ENCODE measurements at regions not wholly inside any gene's neighbourhood (a gene's known extent, or its start where the extent isn't known, plus 50 kb on each side); places are given as distances from the start of the nearest gene placed in this dataset.
A peak's percentile ranks its signal among the peaks of the same experiment; 100 is the strongest.

DNA sequence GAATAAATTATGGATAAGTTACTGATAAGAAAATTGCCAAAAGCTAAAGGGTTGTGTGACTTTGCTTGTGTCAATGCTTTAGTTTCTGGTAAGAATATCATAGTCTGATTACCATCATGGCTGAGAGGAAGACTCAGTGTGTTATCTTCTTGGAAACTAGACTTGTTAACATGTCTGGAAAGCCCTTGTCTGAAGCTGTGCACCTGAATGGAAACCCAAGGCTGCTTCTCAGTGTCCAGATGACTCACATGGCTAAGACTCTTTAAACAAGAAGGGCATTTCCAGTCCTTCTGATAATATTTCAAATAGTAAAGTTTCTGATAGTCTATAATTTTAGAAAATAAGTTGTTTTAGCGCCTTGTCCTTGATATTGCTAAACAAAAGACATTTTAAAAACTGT lies 1092.7 kb downstream of the PLA2G4A start:
- DNase-seq = no peak
- no peaks in the 10 kb centered on the region for H3K27me3 Mint-ChIP-seq (ENCODE audit: low read depth, poor library complexity)
- no peak overlapping the region for H3K27ac Mint-ChIP-seq

DNA sequence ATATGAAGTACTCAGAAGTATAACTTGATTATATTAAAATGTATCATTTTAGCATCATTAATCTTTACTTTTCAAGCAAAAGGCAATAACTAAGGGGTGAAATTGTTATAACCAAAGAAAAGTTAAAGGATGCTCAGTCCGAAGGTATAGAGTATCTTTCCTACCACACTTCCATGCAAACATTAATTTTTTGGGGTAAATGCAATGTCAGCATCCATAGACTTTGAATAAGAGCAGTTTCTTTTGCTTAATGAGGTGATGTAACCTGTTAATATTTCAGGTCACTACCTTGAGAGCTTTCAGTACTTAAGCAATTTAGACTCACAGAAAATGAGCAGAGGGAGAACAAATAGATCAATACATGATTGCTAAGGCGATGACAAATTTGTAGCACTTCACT lies 1093.5 kb downstream of the PLA2G4A start:
- no peak overlapping the region for H3K27ac Mint-ChIP-seq
- no peaks in the 10 kb centered on the region for H3K36me3 Mint-ChIP-seq (ENCODE audit: low read depth)
- no peaks in the 10 kb centered on the region for H3K4me1 Mint-ChIP-seq
- H3K27me3 Mint-ChIP-seq (ENCODE audit: low read depth, poor library complexity) = no peaks in the 10 kb centered on the region
- H3K4me3 Mint-ChIP-seq = no peak overlapping the region
- no peak for DNase-seq
- H3K9me3 Mint-ChIP-seq = no peaks in the 10 kb centered on the region
- TF ChIP-seq, protein P1, sequence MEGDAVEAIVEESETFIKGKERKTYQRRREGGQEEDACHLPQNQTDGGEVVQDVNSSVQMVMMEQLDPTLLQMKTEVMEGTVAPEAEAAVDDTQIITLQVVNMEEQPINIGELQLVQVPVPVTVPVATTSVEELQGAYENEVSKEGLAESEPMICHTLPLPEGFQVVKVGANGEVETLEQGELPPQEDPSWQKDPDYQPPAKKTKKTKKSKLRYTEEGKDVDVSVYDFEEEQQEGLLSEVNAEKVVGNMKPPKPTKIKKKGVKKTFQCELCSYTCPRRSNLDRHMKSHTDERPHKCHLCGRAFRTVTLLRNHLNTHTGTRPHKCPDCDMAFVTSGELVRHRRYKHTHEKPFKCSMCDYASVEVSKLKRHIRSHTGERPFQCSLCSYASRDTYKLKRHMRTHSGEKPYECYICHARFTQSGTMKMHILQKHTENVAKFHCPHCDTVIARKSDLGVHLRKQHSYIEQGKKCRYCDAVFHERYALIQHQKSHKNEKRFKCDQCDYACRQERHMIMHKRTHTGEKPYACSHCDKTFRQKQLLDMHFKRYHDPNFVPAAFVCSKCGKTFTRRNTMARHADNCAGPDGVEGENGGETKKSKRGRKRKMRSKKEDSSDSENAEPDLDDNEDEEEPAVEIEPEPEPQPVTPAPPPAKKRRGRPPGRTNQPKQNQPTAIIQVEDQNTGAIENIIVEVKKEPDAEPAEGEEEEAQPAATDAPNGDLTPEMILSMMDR (IDR thresholded peaks at IDR 0.05) = no peak

More for the DNA sequence above, 1092.7 kb downstream of the PLA2G4A start:
- Mint-ChIP-seq H3K36me3 (ENCODE audit: low read depth) (no peaks in the 10 kb centered on the region), H3K9me3 (no peaks in the 10 kb centered on the region), H3K4me1 (no peaks in the 10 kb centered on the region), H3K4me3 (no peak overlapping the region)
- TF ChIP-seq, protein P1 (IDR thresholded peaks at IDR 0.05) = no peak

DNA sequence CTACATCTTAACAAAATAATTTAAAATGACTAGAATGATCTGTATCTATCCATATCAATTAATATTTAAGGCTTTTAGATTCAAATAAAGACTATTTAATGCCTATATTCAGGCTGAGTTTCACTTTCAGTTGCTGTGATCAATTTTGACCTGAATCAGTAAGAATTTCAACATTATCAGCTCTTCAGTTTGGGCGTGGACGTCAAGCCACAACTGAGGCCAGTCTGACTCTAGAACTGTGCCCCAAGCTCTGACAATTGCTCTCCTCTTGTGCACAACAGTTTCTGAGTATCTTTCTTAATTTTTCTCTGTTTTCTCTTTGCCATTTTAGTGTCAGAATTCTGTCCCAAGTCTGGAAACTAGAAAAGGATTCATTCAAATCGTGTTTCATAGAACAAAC lies 1095.5 kb downstream of the PLA2G4A start:
- Mint-ChIP-seq H3K27ac (no peak overlapping the region), H3K27me3 (ENCODE audit: low read depth, poor library complexity) (no peaks in the 10 kb centered on the region), H3K4me3 (no peak overlapping the region), H3K36me3 (ENCODE audit: low read depth) (no peaks in the 10 kb centered on the region), H3K4me1 (no peaks in the 10 kb centered on the region), H3K9me3 (no peaks in the 10 kb centered on the region)
- TF ChIP-seq, protein P1 (IDR thresholded peaks at IDR 0.05) = no peak
- DNase-seq = no peak

DNA sequence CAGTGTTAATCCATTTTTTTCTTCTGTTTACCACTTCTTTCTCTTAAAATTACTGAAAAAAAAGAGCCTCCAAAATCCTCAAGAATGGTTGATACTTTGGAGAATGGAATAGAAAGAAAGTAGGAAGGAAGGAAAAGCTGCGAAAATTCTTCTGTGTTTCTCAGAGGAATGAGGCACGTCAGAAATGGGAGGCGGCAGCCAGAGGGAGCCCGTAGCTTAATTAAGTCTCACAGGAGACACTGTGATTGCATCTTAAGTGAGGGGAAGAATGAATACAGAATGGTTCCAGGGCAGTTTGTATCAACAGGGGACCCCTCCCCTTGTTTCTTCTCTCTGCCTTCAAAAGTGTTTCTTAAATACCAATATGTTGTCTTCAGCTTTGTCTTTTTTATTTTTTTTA lies 1099.5 kb downstream of the PLA2G4A start:
- no peaks in the 10 kb centered on the region for H3K27me3 Mint-ChIP-seq (ENCODE audit: low read depth, poor library complexity)
- no peak overlapping the region for H3K4me3 Mint-ChIP-seq
- no peaks in the 10 kb centered on the region for H3K36me3 Mint-ChIP-seq (ENCODE audit: low read depth)
- no peaks in the 10 kb centered on the region for H3K9me3 Mint-ChIP-seq
- TF ChIP-seq, protein P1 (IDR thresholded peaks at IDR 0.05) = peak; percentile 25
- H3K27ac Mint-ChIP-seq = no peak overlapping the region
- peaks cover 4% of the 10 kb centered on the region for H3K4me1 Mint-ChIP-seq
- peak; percentile 29 for DNase-seq

GRCh38 chr1:187928696-187929095 lies 1099.9 kb downstream of the PLA2G4A start:
- TF ChIP-seq, protein P1 (IDR thresholded peaks at IDR 0.05) = no peak
- no peaks in the 10 kb centered on the region for H3K9me3 Mint-ChIP-seq

GRCh38 chr1:187931776-187932175 lies 1103.0 kb downstream of the PLA2G4A start:
- TF ChIP-seq, protein P1 (IDR thresholded peaks at IDR 0.05) = no peak
- H3K4me3 Mint-ChIP-seq = no peak overlapping the region
- no peak for DNase-seq
- H3K27ac Mint-ChIP-seq = no peak overlapping the region
- no peaks in the 10 kb centered on the region for H3K9me3 Mint-ChIP-seq
- no peaks in the 10 kb centered on the region for H3K27me3 Mint-ChIP-seq (ENCODE audit: low read depth, poor library complexity)
- no peaks in the 10 kb centered on the region for H3K36me3 Mint-ChIP-seq (ENCODE audit: low read depth)
- H3K4me1 Mint-ChIP-seq = peaks cover 4% of the 10 kb centered on the region

More at GRCh38 chr1:187928696-187929095, 1099.9 kb downstream of the PLA2G4A start:
- Mint-ChIP-seq H3K4me1 (peaks cover 4% of the 10 kb centered on the region), H3K4me3 (no peak overlapping the region), H3K27me3 (ENCODE audit: low read depth, poor library complexity) (no peaks in the 10 kb centered on the region), H3K36me3 (ENCODE audit: low read depth) (no peaks in the 10 kb centered on the region), H3K27ac (no peak overlapping the region)
- no peak for DNase-seq

Measured in nephron progenitor cell (in vitro differentiated cells).